HG03469 (cell line): ENCODE measurements at regions not wholly inside any gene's neighbourhood (a gene's known extent, or its start where the extent isn't known, plus 50 kb on each side); places are given as distances from the start of the nearest gene placed in this dataset.
A peak's percentile ranks its signal among the peaks of the same experiment; 100 is the strongest.
"Not testable (repeated sequence)": the region's sequence is repeated elsewhere in the genome, so short reads cannot be mapped to it uniquely, and the experiment has no call there.

Experiments
- ATAC-seq: cut with Tn5 transposase; IDR thresholded peaks from one replicate; pipeline ENCODE4 v1.9.1; 2021; ENCODE audit warnings: mild to moderate bottlenecking, moderate library complexity, moderate number of reproducible peaks; ENCODE audit not compliant: unreplicated experiment

GRCh38 chr6:12605888-12606345, 110.7 kb upstream of the PHACTR1 start:
- ATAC-seq = no peak

- no peak for ATAC-seq
These were observed 110.0 kb upstream of the PHACTR1 start for GRCh38 chr6:12606616-12607015.

GRCh38 chr6:12608016-12608860, 108.3 kb upstream of the PHACTR1 start:
- peak; percentile 57 for ATAC-seq

GRCh38 chr6:12608874-12609273, 107.7 kb upstream of the PHACTR1 start:
- no peak for ATAC-seq

GRCh38 chr6:12609751-12610150, 106.8 kb upstream of the PHACTR1 start:
- ATAC-seq = no peak

GRCh38 chr6:12610862-12611261, 105.7 kb upstream of the PHACTR1 start:
- ATAC-seq = no peak

- no peak for ATAC-seq
These were observed 102.8 kb upstream of the PHACTR1 start for GRCh38 chr6:12613811-12614210.

GRCh38 chr6:12614456-12614855, 102.1 kb upstream of the PHACTR1 start:
- ATAC-seq = no peak

GRCh38 chr6:12618296-12618695, 98.3 kb upstream of the PHACTR1 start:
- no peak for ATAC-seq

- no peak for ATAC-seq
These were observed 94.8 kb upstream of the PHACTR1 start for GRCh38 chr6:12621754-12622153.

- no peak for ATAC-seq
These were observed 94.0 kb upstream of the PHACTR1 start for GRCh38 chr6:12622566-12622965.

GRCh38 chr6:12624142-12624837, 92.3 kb upstream of the PHACTR1 start:
- ATAC-seq = no peak

- ATAC-seq = no peak
These were observed 89.5 kb upstream of the PHACTR1 start for GRCh38 chr6:12627053-12627452.

GRCh38 chr6:12628327-12628726, 88.2 kb upstream of the PHACTR1 start:
- ATAC-seq = no peak

GRCh38 chr6:12633746-12634145, 82.8 kb upstream of the PHACTR1 start:
- ATAC-seq = not testable (repeated sequence)

- no peak for ATAC-seq
These were observed 81.2 kb upstream of the PHACTR1 start for GRCh38 chr6:12635375-12635774.

GRCh38 chr6:12635813-12636212, 80.8 kb upstream of the PHACTR1 start:
- ATAC-seq = no peak

GRCh38 chr6:12636336-12636735, 80.2 kb upstream of the PHACTR1 start:
- ATAC-seq = no peak

GRCh38 chr6:12637960-12638641, 78.5 kb upstream of the PHACTR1 start:
- no peak for ATAC-seq

- ATAC-seq = no peak
These were observed 76.1 kb upstream of the PHACTR1 start for GRCh38 chr6:12640438-12640837.

- not testable (repeated sequence) for ATAC-seq
These were observed 74.8 kb upstream of the PHACTR1 start for GRCh38 chr6:12641785-12642184.

- ATAC-seq = no peak
These were observed 70.6 kb upstream of the PHACTR1 start for GRCh38 chr6:12645941-12646340.
